ENCODE measurements at regions not wholly inside any gene's neighbourhood (a gene's known extent, or its start where the extent isn't known, plus 50 kb on each side); places are given as distances from the start of the nearest gene placed in this dataset.

DNA sequence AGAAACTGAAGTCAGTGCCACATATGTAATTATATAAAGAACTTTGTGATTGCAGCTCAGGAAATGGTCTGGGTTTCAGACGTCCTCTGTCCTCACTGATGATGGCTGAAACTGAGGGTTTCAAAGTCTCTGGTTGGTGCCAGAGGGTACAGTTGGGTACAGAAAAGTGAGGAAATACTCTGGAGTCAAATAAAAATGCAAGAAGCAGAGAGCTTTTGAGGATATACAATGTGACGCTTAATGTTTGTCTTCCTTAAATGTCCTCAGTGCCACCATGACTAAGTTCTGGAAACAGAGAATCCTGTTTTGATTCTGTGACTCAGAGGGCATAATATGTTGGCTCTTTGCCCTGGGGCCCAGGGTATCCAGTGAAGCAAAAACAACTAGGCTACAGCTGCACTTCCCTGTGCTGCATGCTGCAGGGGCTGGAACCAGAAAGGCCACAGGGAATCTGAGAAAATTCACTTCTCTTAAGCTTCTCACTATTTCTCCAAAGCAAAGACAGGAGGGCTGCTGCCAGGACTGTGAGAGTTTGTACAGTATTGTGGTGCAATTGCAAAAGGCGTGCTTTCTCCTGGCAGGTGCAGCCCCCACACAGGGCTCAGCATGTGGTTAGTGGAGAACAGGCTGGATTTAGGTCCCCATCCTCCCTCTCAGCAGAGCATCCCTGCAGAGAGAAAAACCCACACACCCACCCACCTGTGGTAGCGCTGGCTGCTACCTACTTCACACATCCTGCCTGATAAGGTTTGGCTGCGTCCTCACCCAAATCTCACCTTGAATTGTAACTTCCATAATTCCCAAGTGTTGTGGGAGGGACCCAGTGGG lies 169.5 kb upstream of the SVIL start:
- H3K4me3 ChIP-seq (replicated peaks in 1 of 3; ENCODE audit: insufficient read depth in 1 of 3, low read depth in 2 of 3, low read length in 3 of 3), result no peak overlapping the region
- intact Hi-C loops (cut with micrococcal nuclease; ENCODE audit: unreplicated experiment), result no loop called here

GRCh38 chr10:29802171-29802570 lies 167.4 kb upstream of the SVIL start:
- POLR2A ChIA-PET, result no interaction called here
- CTCF ChIA-PET (ENCODE audit: low intra/inter-chr PET ratio, low total read pairs), result no interaction called here
- TF ChIP-seq XBP1 (CRISPR knock-in tag; IDR thresholded peaks at IDR 0.05), result no peak
- TF ChIP-seq ATF7 (IDR thresholded peaks at IDR 0.05), result no peak
- TF ChIP-seq ATF7 (CRISPR knock-in tag; IDR thresholded peaks at IDR 0.05), result no peak
- TF ChIP-seq, protein P1, sequence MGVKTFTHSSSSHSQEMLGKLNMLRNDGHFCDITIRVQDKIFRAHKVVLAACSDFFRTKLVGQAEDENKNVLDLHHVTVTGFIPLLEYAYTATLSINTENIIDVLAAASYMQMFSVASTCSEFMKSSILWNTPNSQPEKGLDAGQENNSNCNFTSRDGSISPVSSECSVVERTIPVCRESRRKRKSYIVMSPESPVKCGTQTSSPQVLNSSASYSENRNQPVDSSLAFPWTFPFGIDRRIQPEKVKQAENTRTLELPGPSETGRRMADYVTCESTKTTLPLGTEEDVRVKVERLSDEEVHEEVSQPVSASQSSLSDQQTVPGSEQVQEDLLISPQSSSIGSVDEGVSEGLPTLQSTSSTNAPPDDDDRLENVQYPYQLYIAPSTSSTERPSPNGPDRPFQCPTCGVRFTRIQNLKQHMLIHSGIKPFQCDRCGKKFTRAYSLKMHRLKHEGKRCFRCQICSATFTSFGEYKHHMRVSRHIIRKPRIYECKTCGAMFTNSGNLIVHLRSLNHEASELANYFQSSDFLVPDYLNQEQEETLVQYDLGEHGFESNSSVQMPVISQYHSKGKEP (CRISPR knock-in tag; IDR thresholded peaks at IDR 0.05), result no peak
- TF ChIP-seq, protein P2, sequence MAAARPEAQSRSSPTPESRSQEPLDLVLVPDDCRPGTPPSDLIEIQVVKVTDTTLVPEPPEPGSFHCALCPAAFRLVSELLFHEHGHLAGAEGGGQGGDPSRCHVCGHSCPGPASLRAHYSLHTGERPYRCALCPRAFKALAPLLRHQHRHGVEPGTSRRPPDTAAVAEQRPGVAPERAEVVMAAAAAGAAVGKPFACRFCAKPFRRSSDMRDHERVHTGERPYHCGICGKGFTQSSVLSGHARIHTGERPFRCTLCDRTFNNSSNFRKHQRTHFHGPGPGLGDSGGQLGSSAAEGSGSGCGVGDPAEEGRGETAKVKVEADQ (CRISPR knock-in tag; IDR thresholded peaks at IDR 0.05; ENCODE audit: borderline replicate concordance), result no peak
- TF ChIP-seq ZNF343 (CRISPR knock-in tag; IDR thresholded peaks at IDR 0.05), result no peak
- TF ChIP-seq ZNF800 (CRISPR knock-in tag; IDR thresholded peaks at IDR 0.05), result no peak
- no peak for TF ChIP-seq DR1 (CRISPR knock-in tag; IDR thresholded peaks at IDR 0.05)
- no peak for TF ChIP-seq NBN (conservative IDR thresholded peaks at IDR 0.05)
- TF ChIP-seq TFE3 (CRISPR knock-in tag; IDR thresholded peaks at IDR 0.05), result no peak
- TF ChIP-seq BORCS8-MEF2B (CRISPR knock-in tag; IDR thresholded peaks at IDR 0.05), result no peak

More for the DNA sequence above, 169.5 kb upstream of the SVIL start:
- 40% methylated on average over 5 of the region's 5 CpGs for WGBS (ENCODE audit: low lambda C conversion rate)
- ChIA-PET CTCF (ENCODE audit: low intra/inter-chr PET ratio, low total read pairs) (no interaction called here), POLR2A (no interaction called here)
- H2AFZ ChIP-seq (ENCODE audit: low read length), result no peak overlapping the region
- peak; percentile 34; the same call in 1 of the 3 replicates for ATAC-seq
- BruUV-seq (replicated peaks), result no TSS peak
- peak; percentile 48 for DNase-seq (ENCODE audit: low spot score)
- H3K4me1 ChIP-seq (ENCODE audit: insufficient read depth, low read length), result peaks cover 13% of the 10 kb centered on the region
- H3K27ac ChIP-seq (ENCODE audit: extremely low read length, insufficient read depth, low read length), result no peak overlapping the region
- H3K4me2 ChIP-seq (ENCODE audit: low read depth, low read length), result no peak overlapping the region
- no peak for FAIRE-seq
- H4K20me1 ChIP-seq (ENCODE audit: insufficient read depth, low read length), result no peaks in the 10 kb centered on the region
- H3K9ac ChIP-seq (ENCODE audit: insufficient read depth, low read depth, low read length), result no peak overlapping the region
- no peak for TF ChIP-seq ZSCAN31 (CRISPR knock-in tag; IDR thresholded peaks at IDR 0.05; ENCODE audit: low read depth)
- peak; percentile 37; the same call in 1 of the 2 replicates for TF ChIP-seq FOSL2 (CRISPR knock-in tag; IDR thresholded peaks at IDR 0.05)
- H3K9me3 ChIP-seq (ENCODE audit: low read length), result no peaks in the 10 kb centered on the region
- peaks cover 0 to 4% of the 10 kb centered on the region in 2 experiments; a peak in 2 of 5 replicates for H3K27me3 ChIP-seq (ENCODE audit: control insufficient read depth in 1 of 2, insufficient read depth in 2 of 2, low read length in 2 of 2)
- H3K36me3 ChIP-seq (replicated peaks in 1 of 2; ENCODE audit: control insufficient read depth in 1 of 2, insufficient read depth in 2 of 2, low read length in 2 of 2), result no peaks in the 10 kb centered on the region
- H3K79me2 ChIP-seq (ENCODE audit: insufficient read depth, low read length), result no peaks in the 10 kb centered on the region
- in situ Hi-C loops (cut with HindIII; ENCODE audit: extremely low pct_ligation_motif_present, low pct_unique_long_range_greater_than_20kb), result no loop called here

More at GRCh38 chr10:29802171-29802570, 167.4 kb upstream of the SVIL start:
- Histone ChIP-seq H3K9me3 (ENCODE audit: low read length) (no peaks in the 10 kb centered on the region), H4K20me1 (ENCODE audit: insufficient read depth, low read length) (no peaks in the 10 kb centered on the region), H2AFZ (ENCODE audit: low read length) (no peak overlapping the region), H3K4me3 (replicated peaks in 1 of 3; ENCODE audit: insufficient read depth in 1 of 3, low read depth in 2 of 3, low read length in 3 of 3) (no peak overlapping the region), H3K4me2 (ENCODE audit: low read depth, low read length) (no peak overlapping the region), H3K79me2 (ENCODE audit: insufficient read depth, low read length) (no peaks in the 10 kb centered on the region), H3K36me3 (replicated peaks in 1 of 2; ENCODE audit: control insufficient read depth in 1 of 2, insufficient read depth in 2 of 2, low read length in 2 of 2) (no peaks in the 10 kb centered on the region), H3K27ac (ENCODE audit: extremely low read length, insufficient read depth, low read length) (no peak overlapping the region), H3K9ac (ENCODE audit: insufficient read depth, low read depth, low read length) (no peak overlapping the region), H3K27me3 (ENCODE audit: control insufficient read depth in 1 of 2, insufficient read depth in 2 of 2, low read length in 2 of 2) (no peaks in the 10 kb centered on the region), H3K4me1 (ENCODE audit: insufficient read depth, low read length) (peaks cover 13% of the 10 kb centered on the region)
- 37% methylated on average over 3 of the region's 3 CpGs for WGBS (ENCODE audit: low lambda C conversion rate)
- ATAC-seq, result no peak
- no peak for FAIRE-seq
- intact Hi-C loops (cut with micrococcal nuclease; ENCODE audit: unreplicated experiment) (no loop called here), in situ Hi-C loops (cut with HindIII; ENCODE audit: extremely low pct_ligation_motif_present, low pct_unique_long_range_greater_than_20kb) (no loop called here)
- DNase-seq (ENCODE audit: low spot score), result no peak
- no TSS peak for BruUV-seq (replicated peaks)
